22Rv1 (cell line): ENCODE measurements at regions not wholly inside any gene's neighbourhood (a gene's known extent, or its start where the extent isn't known, plus 50 kb on each side); places are given as distances from the start of the nearest gene placed in this dataset.

Experiments used
- ZFX ChIP-seq: fragments of 450-650 bp; IDR thresholded peaks from 2 replicates; pipeline ENCODE4 v1.6.1; 2017; ENCODE audit warnings: antibody characterized with exemption, borderline replicate concordance
- TF ChIP-seq, protein P1 (sequence below): fragments of 450-650 bp; IDR thresholded peaks from 2 replicates; pipeline ENCODE4 v1.5.1; 2017; ENCODE audit warnings: mild to moderate bottlenecking

DNA sequence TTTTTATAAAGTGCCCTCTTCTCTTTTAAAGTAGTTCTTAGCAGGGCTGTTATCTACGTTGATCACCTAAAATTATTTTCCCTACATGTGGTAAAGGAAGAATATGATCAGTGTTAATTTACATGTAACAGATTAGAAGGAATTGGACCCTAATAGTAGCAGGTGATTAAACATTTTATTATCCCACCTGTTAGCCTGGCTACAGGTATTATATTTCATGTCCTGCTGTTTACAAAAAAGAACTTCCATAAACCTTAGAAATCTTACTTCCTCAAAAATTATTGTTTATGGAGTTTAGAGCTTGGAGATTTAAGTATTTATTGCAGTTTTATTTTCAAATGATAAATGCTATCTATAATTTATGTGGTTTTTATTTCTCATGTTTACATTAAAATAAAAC lies 1226.7 kb downstream of the UQCRFS1 start:
- TF ChIP-seq, protein P1, sequence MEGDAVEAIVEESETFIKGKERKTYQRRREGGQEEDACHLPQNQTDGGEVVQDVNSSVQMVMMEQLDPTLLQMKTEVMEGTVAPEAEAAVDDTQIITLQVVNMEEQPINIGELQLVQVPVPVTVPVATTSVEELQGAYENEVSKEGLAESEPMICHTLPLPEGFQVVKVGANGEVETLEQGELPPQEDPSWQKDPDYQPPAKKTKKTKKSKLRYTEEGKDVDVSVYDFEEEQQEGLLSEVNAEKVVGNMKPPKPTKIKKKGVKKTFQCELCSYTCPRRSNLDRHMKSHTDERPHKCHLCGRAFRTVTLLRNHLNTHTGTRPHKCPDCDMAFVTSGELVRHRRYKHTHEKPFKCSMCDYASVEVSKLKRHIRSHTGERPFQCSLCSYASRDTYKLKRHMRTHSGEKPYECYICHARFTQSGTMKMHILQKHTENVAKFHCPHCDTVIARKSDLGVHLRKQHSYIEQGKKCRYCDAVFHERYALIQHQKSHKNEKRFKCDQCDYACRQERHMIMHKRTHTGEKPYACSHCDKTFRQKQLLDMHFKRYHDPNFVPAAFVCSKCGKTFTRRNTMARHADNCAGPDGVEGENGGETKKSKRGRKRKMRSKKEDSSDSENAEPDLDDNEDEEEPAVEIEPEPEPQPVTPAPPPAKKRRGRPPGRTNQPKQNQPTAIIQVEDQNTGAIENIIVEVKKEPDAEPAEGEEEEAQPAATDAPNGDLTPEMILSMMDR, result no peak
- TF ChIP-seq ZFX, result no peak
